CD4-positive, alpha-beta memory T cell (primary cell): ENCODE measurements at regions not wholly inside any gene's neighbourhood (a gene's known extent, or its start where the extent isn't known, plus 50 kb on each side); places are given as distances from the start of the nearest gene placed in this dataset.

Experiments
- CTCF ChIA-PET: fragments of 350-600 bp; sonication (Branson Sonifier 250); formaldehyde crosslinking; loops from one replicate; lab custom pipeline; 2021; ENCODE audit warnings: inconsistent platforms; ENCODE audit not compliant: partially characterized antibody; lab: Charles Lee
- POLR2A ChIA-PET: fragments of 350-600 bp; sonication (Branson Sonifier 250); formaldehyde crosslinking; loops from one replicate; lab custom pipeline; 2021; ENCODE audit not compliant: partially characterized antibody; lab: Charles Lee
- DNase-seq, 5 donors: peaks; one replicate each; pipeline versions ENCODE4 v3.0.0 to v3.0.0-alpha.2; 2020 to 2022; ENCODE audit warnings: mixed read lengths in 1 of 5
- H3K27ac ChIP-seq: one replicate; pipeline ENCODE4 v1.7.0; 2013; ENCODE audit warnings: low read depth, low read length
- H3K27me3 ChIP-seq: 2 replicates; pipeline ENCODE4 v1.7.0; 2013; ENCODE audit warnings: mild to moderate bottlenecking, low read length, moderate library complexity; ENCODE audit not compliant: insufficient read depth
- H3K36me3 ChIP-seq: 2 replicates; pipeline ENCODE4 v1.7.0; 2013; ENCODE audit warnings: mild to moderate bottlenecking, low read length, moderate library complexity; ENCODE audit not compliant: insufficient read depth
- H3K4me1 ChIP-seq: 2 replicates; pipeline ENCODE4 v1.7.0; 2013; ENCODE audit warnings: mild to moderate bottlenecking, low read length, moderate library complexity; ENCODE audit not compliant: insufficient read depth
- H3K4me3 ChIP-seq, 2 donors: one replicate each; pipeline ENCODE4 v1.7.0; 2013; ENCODE audit warnings: low read length in 2 of 2, mild to moderate bottlenecking in 1 of 2
- H3K9me3 ChIP-seq, 2 donors: one replicate each; pipeline ENCODE4 v1.7.0; 2013; ENCODE audit warnings: low read length in 2 of 2, control low read depth in 1 of 2; ENCODE audit not compliant: control insufficient read depth in 1 of 2
- H3K27ac Mint-ChIP-seq, 7 donors: one replicate each; pipeline ENCODE4 v1.8.0; 2020 to 2021; ENCODE audit warnings: mixed read lengths in 7 of 7, mild to moderate bottlenecking in 6 of 7, inconsistent platforms in 3 of 7, moderate library complexity in 3 of 7
- H3K27me3 Mint-ChIP-seq, 2 donors: one replicate each; pipeline ENCODE4 v1.8.0; 2020 to 2021; ENCODE audit warnings: mixed read lengths in 2 of 2
- H3K36me3 Mint-ChIP-seq, 2 donors: one replicate each; pipeline ENCODE4 v1.8.0; 2020 to 2021; ENCODE audit warnings: mixed read lengths in 2 of 2, inconsistent platforms in 1 of 2, mild to moderate bottlenecking in 1 of 2
- H3K4me1 Mint-ChIP-seq, 4 donors: one replicate each; pipeline ENCODE4 v1.8.0; 2020 to 2021; ENCODE audit warnings: mixed read lengths in 4 of 4, mild to moderate bottlenecking in 1 of 4
- H3K4me3 Mint-ChIP-seq, 8 donors: one replicate each; pipeline ENCODE4 v1.8.0; 2020 to 2021; ENCODE audit warnings: mixed read lengths in 8 of 8, mild to moderate bottlenecking in 7 of 8, moderate library complexity in 6 of 8, inconsistent platforms in 3 of 8
- H3K9me3 Mint-ChIP-seq, 8 donors: one replicate each; pipeline ENCODE4 v1.8.0; 2020 to 2021; ENCODE audit warnings: mixed read lengths in 8 of 8, mild to moderate bottlenecking in 5 of 8, inconsistent platforms in 3 of 8, moderate library complexity in 1 of 8
- intact Hi-C: fragments of 100-400 bp; cut with micrococcal nuclease; formaldehyde crosslinking; loops from one replicate; pipeline ENCODE4 v1.15.1; 2023

- no peaks in the 10 kb centered on the region for H3K36me3 Mint-ChIP-seq
- Histone ChIP-seq H3K4me1 (no peaks in the 10 kb centered on the region), H3K27ac (no peak overlapping the region), H3K36me3 (no peaks in the 10 kb centered on the region), H3K9me3 (no peaks in the 10 kb centered on the region), H3K27me3 (no peaks in the 10 kb centered on the region), H3K4me3 (no peak overlapping the region)
- ChIA-PET CTCF (no interaction called here), POLR2A (no interaction called here)
- DNase-seq: no peak
- no peaks in the 10 kb centered on the region for H3K9me3 Mint-ChIP-seq
- peaks cover 2 to 4% of the 10 kb centered on the region in 2 donors for H3K27me3 Mint-ChIP-seq
- H3K27ac Mint-ChIP-seq: no peak overlapping the region
- H3K4me3 Mint-ChIP-seq: no peak overlapping the region
- H3K4me1 Mint-ChIP-seq: peaks cover 0 to 10% (median 5%) of the 10 kb centered on the region in 4 donors
- intact Hi-C loops: no loop called here
Observed at GRCh38 chr14:97212399-97212798, 415.2 kb downstream of the VRK1 start.

DNA sequence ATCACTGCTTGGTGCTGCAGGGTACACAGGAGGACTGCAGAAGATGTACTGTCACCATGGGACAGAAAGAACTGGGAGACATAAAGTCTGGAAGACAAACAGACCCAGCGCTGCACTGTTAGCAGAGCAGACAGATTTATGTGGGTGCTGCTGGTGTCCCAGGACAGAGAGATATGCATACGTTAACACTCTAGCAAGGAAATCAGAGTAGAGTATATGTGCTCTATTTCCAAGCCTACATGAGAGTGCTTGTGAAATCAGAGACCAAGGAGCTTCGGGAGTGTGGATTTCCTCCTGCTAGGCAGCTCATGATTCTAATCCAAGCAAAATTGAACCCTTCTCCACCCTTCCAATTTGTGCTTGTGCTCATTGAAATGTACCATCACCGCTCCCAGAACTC lies 416.5 kb downstream of the VRK1 start:
- CTCF ChIA-PET: no interaction called here
- no peak for DNase-seq
- H3K9me3 Mint-ChIP-seq: no peaks in the 10 kb centered on the region
- no peaks in the 10 kb centered on the region for H3K27me3 ChIP-seq
- H3K27ac Mint-ChIP-seq: peak overlapping the region in 2 of 7 donors; percentile 6 to 52
- POLR2A ChIA-PET: no interaction called here
- peaks cover 0 to 4% of the 10 kb centered on the region in 2 donors for H3K27me3 Mint-ChIP-seq
- H3K4me3 Mint-ChIP-seq: no peak overlapping the region
- H3K4me1 ChIP-seq: peaks cover 3% of the 10 kb centered on the region
- intact Hi-C loops: no loop called here
- no peak overlapping the region for H3K27ac ChIP-seq
- H3K4me3 ChIP-seq: no peak overlapping the region
- no peaks in the 10 kb centered on the region for H3K36me3 ChIP-seq
- no peaks in the 10 kb centered on the region for H3K36me3 Mint-ChIP-seq
- peaks cover 2 to 21% (median 10%) of the 10 kb centered on the region in 4 donors for H3K4me1 Mint-ChIP-seq
- no peaks in the 10 kb centered on the region for H3K9me3 ChIP-seq

GRCh38 chr14:97215263-97215969 lies 418.2 kb downstream of the VRK1 start:
- ChIA-PET POLR2A (no interaction called here), CTCF (interaction anchor here (1.1 kb wide), 1 partner anchor 139 kb away, joined by 3 read pairs; no protein-coding TSS in a partner anchor)
- H3K9me3 Mint-ChIP-seq: peaks cover 0 to 3% (median 0%) of the 10 kb centered on the region in 8 donors
- Histone ChIP-seq H3K4me3 (no peak overlapping the region), H3K4me1 (peaks cover 10% of the 10 kb centered on the region), H3K9me3 (no peaks in the 10 kb centered on the region), H3K36me3 (no peaks in the 10 kb centered on the region), H3K27me3 (peaks cover 8% of the 10 kb centered on the region), H3K27ac (no peak overlapping the region)
- intact Hi-C loops: no loop called here
- no peak for DNase-seq
- peak overlapping the region in 1 of 7 donors; percentile 55 for H3K27ac Mint-ChIP-seq
- peaks cover 4 to 5% of the 10 kb centered on the region in 2 donors for H3K27me3 Mint-ChIP-seq
- peaks cover 8 to 32% (median 18%) of the 10 kb centered on the region in 4 donors for H3K4me1 Mint-ChIP-seq
- H3K4me3 Mint-ChIP-seq: no peak overlapping the region
- H3K36me3 Mint-ChIP-seq: peaks cover 0 to 2% of the 10 kb centered on the region in 2 donors

GRCh38 chr14:97217111-97217885 lies 420.1 kb downstream of the VRK1 start:
- no peaks in the 10 kb centered on the region for H3K36me3 ChIP-seq
- intact Hi-C loops: no loop called here
- H3K27me3 ChIP-seq: peaks cover 12% of the 10 kb centered on the region
- peaks cover 8 to 32% (median 18%) of the 10 kb centered on the region in 4 donors for H3K4me1 Mint-ChIP-seq
- ChIA-PET POLR2A (interaction anchor here (0.7 kb wide), 1 partner anchor 1977 kb away, joined by 3 read pairs; no protein-coding TSS in a partner anchor), CTCF (interaction anchor here (0.8 to 1.2 kb wide), 2 partner anchors 16 to 82 kb away, joined by 3 read pairs; no protein-coding TSS in a partner anchor)
- DNase-seq: no peak
- H3K27ac Mint-ChIP-seq: peak overlapping the region in 2 of 7 donors; percentile 30 to 50
- H3K4me3 Mint-ChIP-seq: peak overlapping the region in 7 of 8 donors; percentile 44 to 84 (median 75)
- peaks cover 0 to 2% of the 10 kb centered on the region in 2 donors for H3K36me3 Mint-ChIP-seq
- no peaks in the 10 kb centered on the region for H3K9me3 ChIP-seq
- peaks cover 10% of the 10 kb centered on the region for H3K4me1 ChIP-seq
- H3K27me3 Mint-ChIP-seq: peaks cover 8 to 9% of the 10 kb centered on the region in 2 donors
- peaks cover 0 to 3% (median 0%) of the 10 kb centered on the region in 8 donors for H3K9me3 Mint-ChIP-seq
- no peak overlapping the region for H3K27ac ChIP-seq
- no peak overlapping the region for H3K4me3 ChIP-seq

DNA sequence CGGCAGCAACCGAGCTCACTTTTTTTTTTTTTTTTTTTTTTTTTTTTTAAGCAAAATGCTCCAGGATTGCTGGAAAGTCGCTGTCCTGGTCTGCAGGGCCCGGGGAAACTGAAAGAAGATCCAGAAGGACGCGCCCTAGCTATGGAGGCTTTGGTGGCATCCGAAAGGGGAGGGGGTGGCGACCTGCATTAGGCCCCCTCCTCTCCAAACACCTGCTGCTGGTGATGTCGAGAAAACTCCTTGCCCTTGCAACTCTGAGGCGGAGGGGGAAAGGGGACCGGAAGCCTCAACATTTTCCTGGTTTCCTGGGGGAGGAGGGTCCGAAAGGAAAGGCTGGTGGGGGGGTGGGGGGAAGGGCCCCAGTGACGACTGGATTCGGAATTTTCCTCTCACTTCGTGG lies 421.1 kb downstream of the VRK1 start:
- no peak overlapping the region for H3K27ac ChIP-seq
- peaks cover 13% of the 10 kb centered on the region for H3K27me3 ChIP-seq
- peak overlapping the region in 1 of 2 donors; percentile 76 for H3K4me3 ChIP-seq
- H3K4me1 ChIP-seq: peaks cover 10% of the 10 kb centered on the region
- POLR2A ChIA-PET: interaction anchor here (0.6 to 0.7 kb wide), 2 partner anchors 1957 to 1976 kb away, joined by 3 read pairs; no protein-coding TSS in a partner anchor
- H3K9me3 ChIP-seq: no peaks in the 10 kb centered on the region
- peaks cover 10 to 17% of the 10 kb centered on the region in 2 donors for H3K27me3 Mint-ChIP-seq
- no peaks in the 10 kb centered on the region for H3K36me3 ChIP-seq
- H3K36me3 Mint-ChIP-seq: peaks cover 0 to 2% of the 10 kb centered on the region in 2 donors
- peaks cover 8 to 32% (median 18%) of the 10 kb centered on the region in 4 donors for H3K4me1 Mint-ChIP-seq
- peak overlapping the region; percentile 75 to 89 (median 86) for H3K4me3 Mint-ChIP-seq
- peak overlapping the region in 2 of 7 donors; percentile 50 to 83 for H3K27ac Mint-ChIP-seq
- no peak for DNase-seq
- peaks cover 0 to 3% (median 0%) of the 10 kb centered on the region in 8 donors for H3K9me3 Mint-ChIP-seq
- CTCF ChIA-PET: no interaction called here
- intact Hi-C loops: no loop called here

- Mint-ChIP-seq H3K4me1 (peaks cover 8 to 32% (median 18%) of the 10 kb centered on the region in 4 donors), H3K27ac (peak overlapping the region in 4 of 7 donors; percentile 18 to 68 (median 52)), H3K9me3 (peaks cover 0 to 3% (median 0%) of the 10 kb centered on the region in 8 donors), H3K36me3 (peaks cover 0 to 2% of the 10 kb centered on the region in 2 donors), H3K4me3 (peak overlapping the region; percentile 78 to 90 (median 87)), H3K27me3 (peaks cover 13 to 20% of the 10 kb centered on the region in 2 donors)
- H3K36me3 ChIP-seq: no peaks in the 10 kb centered on the region
- H3K9me3 ChIP-seq: no peaks in the 10 kb centered on the region
- CTCF ChIA-PET: interaction anchor here (0.7 to 1.3 kb wide), 5 partner anchors 11 to 233 kb away, joined by 3 to 4 read pairs (median 3); no protein-coding TSS in a partner anchor
- H3K4me1 ChIP-seq: peaks cover 10% of the 10 kb centered on the region
- H3K27ac ChIP-seq: no peak overlapping the region
- peaks cover 13% of the 10 kb centered on the region for H3K27me3 ChIP-seq
- peak overlapping the region; percentile 63 to 76 for H3K4me3 ChIP-seq
- POLR2A ChIA-PET: no interaction called here
- intact Hi-C loops: no loop called here
- peak in 4 of 5 donors; percentile 8 to 33 (median 20) for DNase-seq
Observed at GRCh38 chr14:97218691-97219430, 421.7 kb downstream of the VRK1 start.
